HG03025 (cell line): ENCODE measurements at regions not wholly inside any gene's neighbourhood (a gene's known extent, or its start where the extent isn't known, plus 50 kb on each side); places are given as distances from the start of the nearest gene placed in this dataset.

Source experiments
- ATAC-seq: cut with Tn5 transposase; IDR thresholded peaks from one replicate; pipeline ENCODE4 v1.9.1; 2021; ENCODE audit warnings: mild to moderate bottlenecking, moderate library complexity; ENCODE audit not compliant: unreplicated experiment, low FRiP score

- ATAC-seq = no peak
These were observed 177.4 kb upstream of the FN1 start for GRCh38 chr2:215613280-215613679.

GRCh38 chr2:215612786-215613185 lies 176.9 kb upstream of the FN1 start:
- no peak for ATAC-seq

- no peak for ATAC-seq
These were observed 175.9 kb upstream of the FN1 start for GRCh38 chr2:215611609-215612386.

GRCh38 chr2:215609089-215610032 lies 173.5 kb upstream of the FN1 start:
- no peak for ATAC-seq

GRCh38 chr2:215607766-215608165 lies 171.9 kb upstream of the FN1 start:
- no peak for ATAC-seq

- ATAC-seq = no peak
These were observed 170.4 kb upstream of the FN1 start for GRCh38 chr2:215606219-215606618.

GRCh38 chr2:215605214-215605613 lies 169.3 kb upstream of the FN1 start:
- no peak for ATAC-seq

- ATAC-seq = no peak
These were observed 168.7 kb upstream of the FN1 start for GRCh38 chr2:215604606-215605005.

GRCh38 chr2:215603440-215603839 lies 167.6 kb upstream of the FN1 start:
- ATAC-seq = no peak

GRCh38 chr2:215602997-215603396 lies 167.1 kb upstream of the FN1 start:
- ATAC-seq = no peak

GRCh38 chr2:215601990-215602721 lies 166.3 kb upstream of the FN1 start:
- no peak for ATAC-seq

GRCh38 chr2:215601526-215601925 lies 165.7 kb upstream of the FN1 start:
- ATAC-seq = no peak

- no peak for ATAC-seq
These were observed 162.6 kb upstream of the FN1 start for GRCh38 chr2:215598376-215598975.

- ATAC-seq = no peak
These were observed 161.7 kb upstream of the FN1 start for GRCh38 chr2:215597577-215597976.

- ATAC-seq = no peak
These were observed 158.9 kb upstream of the FN1 start for GRCh38 chr2:215594766-215595165.

GRCh38 chr2:215590010-215590745 lies 154.3 kb upstream of the FN1 start:
- no peak for ATAC-seq

GRCh38 chr2:215583881-215584280 lies 148.0 kb upstream of the FN1 start:
- no peak for ATAC-seq

GRCh38 chr2:215579809-215580208 lies 143.9 kb upstream of the FN1 start:
- ATAC-seq = no peak

- ATAC-seq = no peak
These were observed 141.5 kb upstream of the FN1 start for GRCh38 chr2:215577356-215577755.

- ATAC-seq = no peak
These were observed 140.7 kb upstream of the FN1 start for GRCh38 chr2:215576572-215576971.
